A673 (cell line): ENCODE measurements at regions not wholly inside any gene's neighbourhood (a gene's known extent, or its start where the extent isn't known, plus 50 kb on each side); places are given as distances from the start of the nearest gene placed in this dataset.

Experiments used
- CTCF ChIP-seq: fragments of 300-800, 200-600 bp; sonication (generic); conservative IDR thresholded peaks from 2 replicates; pipeline ENCODE4 v1.5.1; 2017; ENCODE audit warnings: low read depth, mild to moderate bottlenecking, antibody characterized with exemption, low read length, moderate library complexity, mixed read lengths
- EZH2 ChIP-seq: fragments of 200-600 bp; sonication (generic); IDR thresholded peaks from 2 replicates; pipeline ENCODE4 v1.6.1; 2017; ENCODE audit warnings: borderline replicate concordance, low read depth, mild to moderate bottlenecking, mixed read lengths, antibody characterized with exemption, low read length; ENCODE audit not compliant: poor library complexity, severe bottlenecking

GRCh38 chr4:30385650-30386049 lies 334.5 kb upstream of the PCDH7 start:
- TF ChIP-seq CTCF (no peak), EZH2 (no peak)
